ENCODE measurements at regions not wholly inside any gene's neighbourhood (a gene's known extent, or its start where the extent isn't known, plus 50 kb on each side); places are given as distances from the start of the nearest gene placed in this dataset.

GRCh38 chr2:7363906-7364305, 446.7 kb downstream of the RNF144A start:
- TF ChIP-seq TAF1 (IDR thresholded peaks at IDR 0.05; ENCODE audit: low read depth) (no peak), SMC3 (conservative IDR thresholded peaks at IDR 0.05; ENCODE audit: poor library complexity) (peak; percentile 41), EZH2 (IDR thresholded peaks at IDR 0.05; ENCODE audit: borderline replicate concordance, insufficient read depth, low read length, poor library complexity, severe bottlenecking) (no peak), RAD21 (conservative IDR thresholded peaks at IDR 0.05) (peak; percentile 34), MXI1 (conservative IDR thresholded peaks at IDR 0.05; ENCODE audit: poor library complexity, severe bottlenecking) (no peak), EP300 (conservative IDR thresholded peaks at IDR 0.05; ENCODE audit: poor library complexity, severe bottlenecking) (no peak), POLR2AphosphoS5 (IDR thresholded peaks at IDR 0.05) (no peak)
- TF ChIP-seq, protein P1, sequence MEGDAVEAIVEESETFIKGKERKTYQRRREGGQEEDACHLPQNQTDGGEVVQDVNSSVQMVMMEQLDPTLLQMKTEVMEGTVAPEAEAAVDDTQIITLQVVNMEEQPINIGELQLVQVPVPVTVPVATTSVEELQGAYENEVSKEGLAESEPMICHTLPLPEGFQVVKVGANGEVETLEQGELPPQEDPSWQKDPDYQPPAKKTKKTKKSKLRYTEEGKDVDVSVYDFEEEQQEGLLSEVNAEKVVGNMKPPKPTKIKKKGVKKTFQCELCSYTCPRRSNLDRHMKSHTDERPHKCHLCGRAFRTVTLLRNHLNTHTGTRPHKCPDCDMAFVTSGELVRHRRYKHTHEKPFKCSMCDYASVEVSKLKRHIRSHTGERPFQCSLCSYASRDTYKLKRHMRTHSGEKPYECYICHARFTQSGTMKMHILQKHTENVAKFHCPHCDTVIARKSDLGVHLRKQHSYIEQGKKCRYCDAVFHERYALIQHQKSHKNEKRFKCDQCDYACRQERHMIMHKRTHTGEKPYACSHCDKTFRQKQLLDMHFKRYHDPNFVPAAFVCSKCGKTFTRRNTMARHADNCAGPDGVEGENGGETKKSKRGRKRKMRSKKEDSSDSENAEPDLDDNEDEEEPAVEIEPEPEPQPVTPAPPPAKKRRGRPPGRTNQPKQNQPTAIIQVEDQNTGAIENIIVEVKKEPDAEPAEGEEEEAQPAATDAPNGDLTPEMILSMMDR (IDR thresholded peaks at IDR 0.05; ENCODE audit: poor library complexity, severe bottlenecking): peak; percentile 36
- TF ChIP-seq, protein P2, sequence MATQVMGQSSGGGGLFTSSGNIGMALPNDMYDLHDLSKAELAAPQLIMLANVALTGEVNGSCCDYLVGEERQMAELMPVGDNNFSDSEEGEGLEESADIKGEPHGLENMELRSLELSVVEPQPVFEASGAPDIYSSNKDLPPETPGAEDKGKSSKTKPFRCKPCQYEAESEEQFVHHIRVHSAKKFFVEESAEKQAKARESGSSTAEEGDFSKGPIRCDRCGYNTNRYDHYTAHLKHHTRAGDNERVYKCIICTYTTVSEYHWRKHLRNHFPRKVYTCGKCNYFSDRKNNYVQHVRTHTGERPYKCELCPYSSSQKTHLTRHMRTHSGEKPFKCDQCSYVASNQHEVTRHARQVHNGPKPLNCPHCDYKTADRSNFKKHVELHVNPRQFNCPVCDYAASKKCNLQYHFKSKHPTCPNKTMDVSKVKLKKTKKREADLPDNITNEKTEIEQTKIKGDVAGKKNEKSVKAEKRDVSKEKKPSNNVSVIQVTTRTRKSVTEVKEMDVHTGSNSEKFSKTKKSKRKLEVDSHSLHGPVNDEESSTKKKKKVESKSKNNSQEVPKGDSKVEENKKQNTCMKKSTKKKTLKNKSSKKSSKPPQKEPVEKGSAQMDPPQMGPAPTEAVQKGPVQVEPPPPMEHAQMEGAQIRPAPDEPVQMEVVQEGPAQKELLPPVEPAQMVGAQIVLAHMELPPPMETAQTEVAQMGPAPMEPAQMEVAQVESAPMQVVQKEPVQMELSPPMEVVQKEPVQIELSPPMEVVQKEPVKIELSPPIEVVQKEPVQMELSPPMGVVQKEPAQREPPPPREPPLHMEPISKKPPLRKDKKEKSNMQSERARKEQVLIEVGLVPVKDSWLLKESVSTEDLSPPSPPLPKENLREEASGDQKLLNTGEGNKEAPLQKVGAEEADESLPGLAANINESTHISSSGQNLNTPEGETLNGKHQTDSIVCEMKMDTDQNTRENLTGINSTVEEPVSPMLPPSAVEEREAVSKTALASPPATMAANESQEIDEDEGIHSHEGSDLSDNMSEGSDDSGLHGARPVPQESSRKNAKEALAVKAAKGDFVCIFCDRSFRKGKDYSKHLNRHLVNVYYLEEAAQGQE (IDR thresholded peaks at IDR 0.05; ENCODE audit: borderline replicate concordance): no peak
- Histone ChIP-seq H4K20me1 (ENCODE audit: insufficient read depth) (no peaks in the 10 kb centered on the region), H3K9me3 (ENCODE audit: low read length) (no peaks in the 10 kb centered on the region), H2AFZ (ENCODE audit: low read depth, low read length) (no peak overlapping the region), H3K79me2 (replicated peaks; ENCODE audit: insufficient read depth, low read length) (no peaks in the 10 kb centered on the region), H3K27me3 (ENCODE audit: insufficient read depth, low read depth, low read length) (no peaks in the 10 kb centered on the region), H3K9me2 (ENCODE audit: insufficient read depth, low read length) (no peaks in the 10 kb centered on the region), H3K36me3 (ENCODE audit: insufficient read depth, low read length) (no peaks in the 10 kb centered on the region), H3K27ac (ENCODE audit: low read length) (no peak overlapping the region), H3K9ac (ENCODE audit: low read length) (no peak overlapping the region), H3K4me2 (ENCODE audit: low read length) (no peak overlapping the region), H3K4me3 (ENCODE audit: low read length) (no peak overlapping the region), H3F3A (ENCODE audit: insufficient read depth, low read length, poor library complexity, severe bottlenecking) (no peaks in the 10 kb centered on the region)

- TF ChIP-seq RAD21 (conservative IDR thresholded peaks at IDR 0.05): no peak
- Histone ChIP-seq H3K9me3 (ENCODE audit: low read length) (no peaks in the 10 kb centered on the region), H3K79me2 (replicated peaks; ENCODE audit: insufficient read depth, low read length) (no peaks in the 10 kb centered on the region), H4K20me1 (ENCODE audit: insufficient read depth) (no peaks in the 10 kb centered on the region), H3K27me3 (ENCODE audit: insufficient read depth, low read depth, low read length) (no peaks in the 10 kb centered on the region), H3F3A (ENCODE audit: insufficient read depth, low read length, poor library complexity, severe bottlenecking) (no peaks in the 10 kb centered on the region), H3K9me2 (ENCODE audit: insufficient read depth, low read length) (no peaks in the 10 kb centered on the region), H2AFZ (ENCODE audit: low read depth, low read length) (no peak overlapping the region), H3K27ac (ENCODE audit: low read length) (no peak overlapping the region), H3K4me2 (ENCODE audit: low read length) (no peak overlapping the region), H3K9ac (ENCODE audit: low read length) (no peak overlapping the region), H3K4me3 (ENCODE audit: low read length) (no peak overlapping the region), H3K36me3 (ENCODE audit: insufficient read depth, low read length) (no peaks in the 10 kb centered on the region)
Observed at GRCh38 chr2:7368211-7368610, 451.0 kb downstream of the RNF144A start.

DNA sequence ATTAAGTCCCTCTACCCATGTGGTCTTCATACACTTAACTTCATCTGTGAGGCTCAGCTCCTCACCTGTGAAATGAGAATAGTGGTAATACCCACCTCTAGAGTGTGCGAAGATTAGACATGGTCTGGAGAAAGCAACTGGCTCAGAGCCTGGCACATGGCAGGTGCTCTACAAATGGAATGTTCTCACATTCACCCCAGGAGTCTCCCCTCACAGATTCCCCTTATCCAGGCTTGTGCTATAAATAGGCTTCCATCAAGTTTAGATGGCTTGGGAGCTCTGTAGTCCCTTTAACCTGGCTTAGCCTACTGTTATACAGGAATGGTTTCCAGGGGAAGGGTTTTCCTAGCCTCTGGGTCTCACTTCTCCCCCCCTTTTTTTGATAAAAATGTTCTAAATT, 455.9 kb downstream of the RNF144A start:
- no peak overlapping the region for H2AFZ ChIP-seq (ENCODE audit: low read depth, low read length)
- no peak overlapping the region for H3K4me2 ChIP-seq (ENCODE audit: low read length)
- no peaks in the 10 kb centered on the region for H3K9me3 ChIP-seq (ENCODE audit: low read length)
- H3F3A ChIP-seq (ENCODE audit: insufficient read depth, low read length, poor library complexity, severe bottlenecking): no peaks in the 10 kb centered on the region
- H3K9ac ChIP-seq (ENCODE audit: low read length): no peak overlapping the region
- no peak overlapping the region for H3K27ac ChIP-seq (ENCODE audit: low read length)
- H3K9me2 ChIP-seq (ENCODE audit: insufficient read depth, low read length): no peaks in the 10 kb centered on the region
- TF ChIP-seq POLR2AphosphoS5 (IDR thresholded peaks at IDR 0.05): no peak
- TF ChIP-seq, protein P1 (IDR thresholded peaks at IDR 0.05; ENCODE audit: poor library complexity, severe bottlenecking): no peak
- TF ChIP-seq, protein P2 (IDR thresholded peaks at IDR 0.05; ENCODE audit: borderline replicate concordance): no peak
- no peak for TF ChIP-seq EZH2 (IDR thresholded peaks at IDR 0.05; ENCODE audit: borderline replicate concordance, insufficient read depth, low read length, poor library complexity, severe bottlenecking)
- no peak for TF ChIP-seq MXI1 (conservative IDR thresholded peaks at IDR 0.05; ENCODE audit: poor library complexity, severe bottlenecking)
- TF ChIP-seq TAF1 (IDR thresholded peaks at IDR 0.05; ENCODE audit: low read depth): no peak
- no peak for TF ChIP-seq SMC3 (conservative IDR thresholded peaks at IDR 0.05; ENCODE audit: poor library complexity)
- no peak for TF ChIP-seq RAD21 (conservative IDR thresholded peaks at IDR 0.05)
- no peak for TF ChIP-seq EP300 (conservative IDR thresholded peaks at IDR 0.05; ENCODE audit: poor library complexity, severe bottlenecking)
- H3K27me3 ChIP-seq (ENCODE audit: insufficient read depth, low read depth, low read length): no peaks in the 10 kb centered on the region
- no peaks in the 10 kb centered on the region for H3K36me3 ChIP-seq (ENCODE audit: insufficient read depth, low read length)
- no peaks in the 10 kb centered on the region for H3K79me2 ChIP-seq (replicated peaks; ENCODE audit: insufficient read depth, low read length)
- H3K4me3 ChIP-seq (ENCODE audit: low read length): no peak overlapping the region
- no peaks in the 10 kb centered on the region for H4K20me1 ChIP-seq (ENCODE audit: insufficient read depth)

Measured in neural cell (in vitro differentiated cells).